Lung (tissue), 11 donors: ENCODE measurements at regions not wholly inside any gene's neighbourhood (a gene's known extent, or its start where the extent isn't known, plus 50 kb on each side); places are given as distances from the start of the nearest gene placed in this dataset.
"Not testable (repeated sequence)": the region's sequence is repeated elsewhere in the genome, so short reads cannot be mapped to it uniquely, and the experiment has no call there.

Experiments
- ATAC-seq: fragments of 200-7000 bp; cut with Tn5 transposase; one replicate; pipeline ENCODE4 v1.9.1; 2020; ENCODE audit warnings: moderate number of reproducible peaks; ENCODE audit not compliant: insufficient read depth, low FRiP score
- DNase-seq, 3 donors: peaks; one replicate each; pipeline ENCODE4 v3.0.0-alpha.2; 2013 to 2017
- H3K27ac ChIP-seq, 2 donors: one replicate each; pipeline ENCODE4 v1.5.1; 2013; ENCODE audit warnings: mild to moderate bottlenecking in 2 of 2, moderate library complexity in 2 of 2, control low read depth in 1 of 2, inconsistent platforms in 1 of 2, low read depth in 1 of 2, low read length in 1 of 2
- H3K27me3 ChIP-seq, 3 donors: one replicate each; pipeline ENCODE4 v1.5.1; 2013; ENCODE audit warnings: low read length in 2 of 3; ENCODE audit not compliant: control insufficient read depth in 3 of 3, insufficient read depth in 3 of 3
- H3K36me3 ChIP-seq, 4 donors: one replicate each; pipeline ENCODE4 v1.5.1; 2013; ENCODE audit warnings: low read length in 4 of 4, mild to moderate bottlenecking in 1 of 4, moderate library complexity in 1 of 4; ENCODE audit not compliant: control insufficient read depth in 4 of 4, insufficient read depth in 4 of 4
- H3K4me1 ChIP-seq, 5 donors: one replicate each; pipeline ENCODE4 v1.5.1; 2013; ENCODE audit warnings: low read length in 5 of 5, mild to moderate bottlenecking in 2 of 5, moderate library complexity in 1 of 5; ENCODE audit not compliant: control insufficient read depth in 5 of 5, insufficient read depth in 5 of 5
- H3K4me3 ChIP-seq: one replicate; pipeline ENCODE4 v1.5.1; 2013; ENCODE audit warnings: mild to moderate bottlenecking, control low read depth, moderate library complexity
- H3K9ac ChIP-seq, 2 donors: one replicate each; pipeline ENCODE4 v1.5.1; 2013; ENCODE audit warnings: low read length in 2 of 2, control low read depth in 1 of 2; ENCODE audit not compliant: insufficient read depth in 1 of 2
- H3K9me3 ChIP-seq, 4 donors: one replicate each; pipeline ENCODE4 v1.5.1; 2013; ENCODE audit warnings: low read length in 3 of 4, mild to moderate bottlenecking in 1 of 4, moderate library complexity in 1 of 4; ENCODE audit not compliant: control insufficient read depth in 4 of 4, insufficient read depth in 3 of 4
- WGBS, 2 donors: extraction: QIAGEN DNeasy Blood & Tissue Kit; methylation state at CpG; one replicate each; pipeline ENCODE4 v1.1.7; 2013; 5-methylcytosine and 5-hydroxymethylcytosine counted together
- TF ChIP-seq, protein P1 (sequence below): IDR thresholded peaks from 2 replicates; pipeline ENCODE4 v1.5.1; 2012; ENCODE audit warnings: mild to moderate bottlenecking; ENCODE audit errors: control extremely low read depth, extremely low read depth
- donor health status: control.
- donor health status: control.
- donor health status: Bipolar disorder and iron deficiency.
- donor health status: healthy.
- donor health status: DM: yes; HTN: yes; CAD: no.

DNA sequence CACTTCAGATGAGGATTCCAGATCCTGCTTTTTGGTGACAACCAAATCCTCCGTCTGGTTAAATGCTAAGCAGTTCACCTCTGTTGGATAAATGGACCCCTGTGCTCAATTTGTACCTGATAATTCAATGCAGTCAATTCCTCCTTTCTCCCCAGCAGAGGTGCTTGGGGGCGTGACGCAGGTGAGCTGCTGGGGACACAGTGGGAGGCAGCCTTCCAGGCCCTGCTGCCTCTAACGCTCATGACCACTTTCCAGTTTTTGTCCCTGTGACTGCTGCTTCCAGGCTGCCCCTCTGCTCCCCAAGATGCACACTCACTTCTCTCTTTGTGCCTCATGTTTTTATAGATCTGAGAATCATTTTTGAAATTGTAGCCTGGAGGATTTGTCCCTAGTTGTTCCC lies 78.5 kb downstream of the TTLL2 start:
- Histone ChIP-seq H3K27me3 (no peaks in the 10 kb centered on the region), H3K27ac (no peak overlapping the region), H3K36me3 (no peaks in the 10 kb centered on the region), H3K9me3 (no peaks in the 10 kb centered on the region), H3K9ac (no peak overlapping the region), H3K4me1 (no peaks in the 10 kb centered on the region), H3K4me3 (no peak overlapping the region)
- no peak for DNase-seq
- no peak for ATAC-seq
- TF ChIP-seq, protein P1, sequence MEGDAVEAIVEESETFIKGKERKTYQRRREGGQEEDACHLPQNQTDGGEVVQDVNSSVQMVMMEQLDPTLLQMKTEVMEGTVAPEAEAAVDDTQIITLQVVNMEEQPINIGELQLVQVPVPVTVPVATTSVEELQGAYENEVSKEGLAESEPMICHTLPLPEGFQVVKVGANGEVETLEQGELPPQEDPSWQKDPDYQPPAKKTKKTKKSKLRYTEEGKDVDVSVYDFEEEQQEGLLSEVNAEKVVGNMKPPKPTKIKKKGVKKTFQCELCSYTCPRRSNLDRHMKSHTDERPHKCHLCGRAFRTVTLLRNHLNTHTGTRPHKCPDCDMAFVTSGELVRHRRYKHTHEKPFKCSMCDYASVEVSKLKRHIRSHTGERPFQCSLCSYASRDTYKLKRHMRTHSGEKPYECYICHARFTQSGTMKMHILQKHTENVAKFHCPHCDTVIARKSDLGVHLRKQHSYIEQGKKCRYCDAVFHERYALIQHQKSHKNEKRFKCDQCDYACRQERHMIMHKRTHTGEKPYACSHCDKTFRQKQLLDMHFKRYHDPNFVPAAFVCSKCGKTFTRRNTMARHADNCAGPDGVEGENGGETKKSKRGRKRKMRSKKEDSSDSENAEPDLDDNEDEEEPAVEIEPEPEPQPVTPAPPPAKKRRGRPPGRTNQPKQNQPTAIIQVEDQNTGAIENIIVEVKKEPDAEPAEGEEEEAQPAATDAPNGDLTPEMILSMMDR: no peak
- 82 to 94% methylated on average over 4 of the region's 4 CpGs for WGBS, 2 donors

DNA sequence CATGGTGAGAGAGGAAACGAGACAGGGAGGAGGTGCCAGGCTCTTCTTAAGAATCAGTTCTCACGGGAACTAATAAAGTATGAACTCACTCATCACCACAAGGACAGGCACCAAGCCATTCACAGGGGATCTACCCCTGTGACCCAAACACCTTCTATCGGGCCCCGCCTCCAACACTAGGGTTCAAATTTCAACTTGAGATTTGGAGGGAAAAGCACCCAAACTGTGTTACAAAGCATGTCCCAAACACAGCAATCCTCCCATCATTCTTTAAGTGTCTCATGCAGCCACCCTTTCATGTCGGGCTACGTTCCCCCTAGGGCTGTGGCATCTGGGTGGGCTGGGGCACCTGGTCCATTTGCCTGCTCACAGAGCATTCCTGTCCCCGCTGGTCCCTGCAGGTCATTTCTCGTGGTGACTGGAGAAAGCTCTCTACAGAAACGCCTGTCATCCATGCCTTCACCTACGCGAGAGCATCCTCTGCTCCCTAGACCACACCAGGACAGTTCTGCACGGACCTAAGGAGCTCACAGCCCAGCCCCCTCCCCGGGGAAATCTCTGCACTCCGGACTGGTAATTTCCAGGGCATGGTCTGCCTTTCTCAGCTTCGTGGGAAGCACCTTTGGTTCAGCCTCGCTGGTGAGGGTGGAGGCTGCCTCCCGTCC lies 79.6 kb downstream of the TTLL2 start:
- H3K27me3 ChIP-seq: no peaks in the 10 kb centered on the region
- no peaks in the 10 kb centered on the region for H3K9me3 ChIP-seq
- no peaks in the 10 kb centered on the region for H3K4me1 ChIP-seq
- no peaks in the 10 kb centered on the region for H3K36me3 ChIP-seq
- no peak overlapping the region for H3K9ac ChIP-seq
- no peak overlapping the region for H3K4me3 ChIP-seq
- no peak for ATAC-seq
- H3K27ac ChIP-seq: no peak overlapping the region
- DNase-seq: no peak
- TF ChIP-seq, protein P1: no peak
- 86 to 87% methylated on average over 17 of the region's 17 CpGs for WGBS, 2 donors

DNA sequence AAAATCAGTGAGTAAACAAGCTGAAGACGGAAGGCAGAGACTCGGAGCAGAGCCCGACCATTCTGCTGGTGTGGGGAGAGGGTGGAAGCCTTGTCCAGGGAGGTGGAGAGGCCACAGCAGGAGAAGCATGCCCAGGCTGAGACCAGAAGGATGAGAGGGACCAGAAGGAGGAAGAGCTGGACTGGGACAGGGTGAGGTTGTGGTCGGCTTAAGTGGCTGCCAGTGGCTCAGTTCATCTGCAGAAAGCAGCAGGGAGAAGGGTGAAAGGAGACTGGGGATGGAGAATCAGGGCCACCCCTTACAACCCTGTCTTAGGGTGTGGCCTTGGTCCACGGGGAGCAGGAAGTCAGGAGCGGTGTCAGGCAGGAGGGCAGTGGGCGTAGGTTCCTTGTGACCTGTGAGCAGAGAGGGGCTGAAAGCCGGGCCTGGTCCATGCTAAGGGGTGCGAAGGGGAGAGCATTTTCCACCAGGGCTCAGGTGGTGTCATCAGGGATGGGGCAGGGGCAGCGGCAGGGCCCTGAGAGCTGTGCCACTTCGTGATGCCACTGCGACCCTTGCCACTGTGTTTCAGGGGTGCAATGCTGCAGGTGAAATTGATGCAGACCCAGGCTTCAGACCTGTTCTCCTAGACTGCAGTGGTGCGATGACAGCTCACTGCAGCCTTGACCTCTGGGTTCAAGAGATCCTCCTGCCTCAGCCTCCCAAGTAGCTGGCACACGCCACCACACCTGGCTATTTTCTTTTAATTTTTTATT lies 81.1 kb downstream of the TTLL2 start:
- no peaks in the 10 kb centered on the region for H3K36me3 ChIP-seq
- DNase-seq (no peak), ATAC-seq (no peak)
- no peak overlapping the region for H3K4me3 ChIP-seq
- WGBS, 2 donors: 80 to 82% methylated on average over 14 of the region's 14 CpGs
- H3K27ac ChIP-seq: no peak overlapping the region
- no peaks in the 10 kb centered on the region for H3K4me1 ChIP-seq
- TF ChIP-seq, protein P1: no peak
- H3K9ac ChIP-seq: no peak overlapping the region
- no peaks in the 10 kb centered on the region for H3K9me3 ChIP-seq
- H3K27me3 ChIP-seq: no peaks in the 10 kb centered on the region

DNA sequence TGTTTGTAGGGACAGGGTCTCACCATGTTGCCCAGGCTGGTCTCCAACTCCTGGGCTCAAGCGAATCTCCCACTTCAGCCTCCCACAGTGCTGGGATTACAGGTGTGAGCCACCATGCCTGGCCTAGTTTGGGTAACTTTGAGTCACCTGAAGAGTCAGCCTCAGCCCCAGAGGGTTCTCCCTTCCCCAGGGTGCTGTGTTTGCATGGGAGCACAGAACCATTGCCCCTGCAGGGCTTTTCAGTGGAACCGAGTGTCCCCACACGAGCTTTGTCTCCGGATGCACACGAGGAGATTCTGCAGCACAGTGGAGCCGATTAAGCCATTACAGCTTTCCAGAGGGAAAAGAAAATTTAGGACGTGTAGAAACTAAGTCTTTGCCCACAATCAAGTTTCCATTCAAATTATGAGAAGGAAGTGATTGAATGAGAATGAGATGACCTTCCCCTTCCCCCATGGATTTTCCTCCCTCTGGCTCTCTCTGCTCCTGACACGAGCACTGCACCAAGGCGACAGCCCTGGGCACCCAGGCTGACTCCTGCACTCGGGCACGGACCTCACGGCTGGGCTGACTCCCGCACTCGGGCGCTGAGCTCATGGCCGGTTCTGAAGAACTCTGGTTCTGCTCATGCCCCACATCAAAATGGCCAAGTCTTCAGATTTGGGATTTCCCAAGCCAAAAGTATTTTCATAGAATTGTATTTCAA lies 81.8 kb downstream of the TTLL2 start:
- not testable (repeated sequence) for H3K36me3 ChIP-seq, H3K9me3 ChIP-seq, DNase-seq, H3K4me1 ChIP-seq, ATAC-seq, H3K4me3 ChIP-seq, H3K9ac ChIP-seq, H3K27ac ChIP-seq, H3K27me3 ChIP-seq
- WGBS, 2 donors: 89 to 90% methylated on average over 16 of the region's 16 CpGs
